Activated CD8-positive, alpha-beta memory T cell treated with anti-CD3 and anti-CD28 coated beads, Interleukin-2, amount 50 U/mL, for 24 hours (primary cell): ENCODE measurements at regions not wholly inside any gene's neighbourhood (a gene's known extent, or its start where the extent isn't known, plus 50 kb on each side); places are given as distances from the start of the nearest gene placed in this dataset.
"Not testable (repeated sequence)": the region's sequence is repeated elsewhere in the genome, so short reads cannot be mapped to it uniquely, and the experiment has no call there.

ENCODE experiments used
- DNase-seq: peaks from one replicate; pipeline ENCODE4 v3.0.0-alpha.2; 2020; ENCODE audit errors: extremely low read depth

GRCh38 chr2:71958426-71958825, 189.2 kb downstream of the CYP26B1 start:
- not testable (repeated sequence) for DNase-seq

GRCh38 chr2:71952572-71953188, 195.0 kb downstream of the CYP26B1 start:
- no peak for DNase-seq

GRCh38 chr2:71951718-71952404, 195.8 kb downstream of the CYP26B1 start:
- no peak for DNase-seq

GRCh38 chr2:71951083-71951468, 196.6 kb downstream of the CYP26B1 start:
- DNase-seq, result no peak

GRCh38 chr2:71950256-71951082, 197.2 kb downstream of the CYP26B1 start:
- no peak for DNase-seq

- no peak for DNase-seq
These were observed 198.2 kb downstream of the CYP26B1 start for GRCh38 chr2:71949537-71949798.

DNA sequence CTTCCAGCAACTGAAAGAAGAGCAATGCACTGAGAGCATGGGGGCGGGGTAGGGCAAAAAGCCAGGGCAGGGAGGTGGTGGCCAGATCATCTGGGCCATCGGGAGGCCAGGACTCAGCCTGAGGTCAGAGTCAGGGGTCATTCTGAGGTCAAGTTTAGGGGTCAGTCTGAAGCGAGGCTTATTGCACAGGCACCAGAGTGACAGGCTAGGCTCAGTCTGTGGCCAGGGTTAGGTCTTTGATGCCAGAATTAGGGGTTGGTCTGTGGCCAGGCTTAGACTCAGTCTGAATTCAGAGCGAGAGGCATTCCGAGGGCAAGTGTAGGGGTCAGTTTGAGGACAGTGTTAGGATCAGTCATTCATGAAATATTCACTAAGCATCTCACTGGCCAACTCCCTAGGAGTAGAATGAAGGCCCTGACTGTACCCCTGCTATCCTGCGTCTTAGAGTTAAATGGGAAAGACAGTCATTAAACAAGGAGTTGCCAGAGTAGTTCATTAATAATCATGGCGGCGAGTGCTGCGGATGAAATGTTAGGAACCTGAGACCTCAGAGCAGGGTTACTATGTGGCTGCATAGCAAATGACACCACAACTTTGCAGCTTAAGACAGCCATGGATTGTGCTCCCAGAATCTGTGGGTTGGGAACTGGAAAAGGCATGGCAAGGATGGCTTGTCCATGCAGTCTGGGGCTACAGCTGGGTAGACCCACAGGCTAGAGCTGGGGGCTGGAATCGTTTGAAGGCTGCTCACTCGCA, 198.7 kb downstream of the CYP26B1 start:
- no peak for DNase-seq

DNA sequence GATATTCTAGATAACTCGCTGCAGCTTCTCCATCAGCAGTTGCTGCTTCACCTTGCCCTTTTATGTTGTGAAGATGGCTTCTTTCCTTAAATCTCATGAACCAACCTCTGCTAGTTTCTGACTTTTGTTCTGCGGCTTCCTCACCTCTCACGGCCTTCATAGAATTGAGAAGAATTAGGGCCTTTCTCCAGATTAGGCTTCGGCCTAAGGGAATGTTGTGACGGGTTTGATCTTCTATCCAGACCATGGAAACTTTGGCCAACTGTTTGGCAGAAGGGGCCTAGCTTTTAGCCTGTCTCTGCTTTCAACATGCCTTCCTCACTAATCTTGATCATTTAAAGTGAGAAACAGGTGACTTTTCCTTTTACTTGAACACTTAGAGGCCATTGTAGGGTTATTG, 199.9 kb downstream of the CYP26B1 start:
- no peak for DNase-seq

GRCh38 chr2:71945603-71945959, 202.1 kb downstream of the CYP26B1 start:
- no peak for DNase-seq

DNA sequence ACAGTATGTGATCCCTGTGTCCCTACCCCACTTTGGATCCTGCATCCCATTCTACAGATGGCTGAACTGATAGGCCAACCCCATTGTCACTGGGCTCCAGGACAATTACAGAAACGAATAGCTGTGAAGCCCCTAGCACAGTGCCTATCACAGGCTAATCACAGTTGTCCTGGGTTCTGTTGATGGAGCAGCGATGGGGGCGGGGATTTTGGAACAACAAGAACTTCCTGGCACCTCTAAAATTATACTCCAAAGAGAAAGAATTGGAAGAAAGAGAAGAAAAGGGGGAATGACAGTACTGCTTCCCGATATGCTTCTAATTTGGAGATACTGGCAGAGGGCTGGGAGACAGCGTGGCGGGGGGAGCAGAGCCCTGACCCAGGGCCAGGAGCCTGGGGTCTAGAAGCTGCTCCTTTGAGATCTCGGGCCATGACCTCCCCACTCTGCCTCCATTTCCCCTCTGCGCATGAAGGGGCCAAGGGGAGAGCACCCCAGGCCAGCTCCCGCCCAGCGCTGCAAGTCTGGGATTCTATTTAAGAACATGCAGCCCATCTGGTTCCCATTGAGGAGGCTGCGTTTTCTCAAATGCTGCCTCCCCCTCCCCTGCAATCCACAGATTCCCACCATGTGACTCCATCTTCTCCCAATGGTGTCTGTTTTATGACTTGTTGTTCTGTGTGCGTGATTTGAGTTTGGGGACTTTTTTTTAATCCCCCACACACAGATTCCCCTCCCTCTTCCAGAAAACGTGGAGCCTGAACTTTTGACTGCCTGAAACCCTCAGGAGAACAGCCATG, 202.7 kb downstream of the CYP26B1 start:
- DNase-seq, result no peak

DNA sequence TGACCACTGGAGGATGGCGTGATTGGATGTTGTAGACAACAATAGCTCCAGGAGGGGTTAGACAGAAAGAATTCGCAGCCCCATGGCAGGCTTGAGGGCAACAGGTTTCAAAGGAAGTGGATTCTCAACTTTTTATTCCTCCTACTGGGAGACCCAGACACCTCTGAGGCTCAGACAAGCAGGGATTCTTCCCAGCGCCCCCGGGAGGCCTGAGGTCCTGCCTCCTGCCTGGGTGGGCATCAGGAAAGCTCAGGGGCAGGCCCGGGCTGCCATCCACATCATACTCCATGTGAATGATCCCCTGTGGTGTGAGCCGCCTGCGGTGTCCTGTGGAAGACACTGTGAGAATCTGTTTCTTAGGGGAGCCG, 203.5 kb downstream of the CYP26B1 start:
- no peak for DNase-seq

GRCh38 chr2:71943238-71944182, 204.2 kb downstream of the CYP26B1 start:
- no peak for DNase-seq

DNA sequence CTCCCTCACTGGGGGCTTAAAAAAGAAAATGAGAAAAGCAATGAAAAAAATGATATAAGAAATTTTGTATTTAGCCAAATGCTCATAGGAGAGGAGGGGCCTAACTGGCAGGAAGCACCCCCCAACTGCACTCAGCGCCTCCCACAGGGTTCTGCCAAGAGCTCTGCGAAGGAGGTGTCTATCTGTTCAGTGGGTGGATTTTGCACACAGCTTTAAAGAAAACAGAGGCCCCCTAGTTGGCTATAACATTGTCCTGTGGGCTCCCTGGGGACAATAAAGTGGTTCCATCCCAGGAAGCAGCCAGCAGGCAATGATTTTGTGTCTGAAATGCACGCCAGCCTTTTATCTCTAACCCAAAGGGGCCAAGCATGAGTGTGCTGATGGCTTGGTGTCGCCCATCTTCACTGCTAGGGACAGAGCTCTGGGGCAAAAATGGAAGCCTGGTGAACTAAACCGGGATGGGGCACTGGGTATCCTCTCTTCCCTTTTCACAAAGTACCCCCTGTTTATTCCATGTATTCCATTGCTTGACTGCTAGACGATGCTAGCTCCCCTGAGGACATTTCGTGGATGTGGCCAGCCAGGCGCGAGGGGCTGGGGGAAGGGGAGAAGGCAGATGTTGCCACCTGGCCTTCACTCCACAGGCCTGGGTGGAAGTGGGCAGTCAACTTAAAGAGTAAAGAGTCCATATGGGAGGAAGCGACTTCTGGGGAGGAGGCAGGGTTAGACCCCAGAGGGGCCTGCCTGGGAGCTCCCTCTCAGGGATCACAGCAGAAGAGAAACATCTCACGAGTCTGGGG, 205.7 kb downstream of the CYP26B1 start:
- DNase-seq, result no peak

DNA sequence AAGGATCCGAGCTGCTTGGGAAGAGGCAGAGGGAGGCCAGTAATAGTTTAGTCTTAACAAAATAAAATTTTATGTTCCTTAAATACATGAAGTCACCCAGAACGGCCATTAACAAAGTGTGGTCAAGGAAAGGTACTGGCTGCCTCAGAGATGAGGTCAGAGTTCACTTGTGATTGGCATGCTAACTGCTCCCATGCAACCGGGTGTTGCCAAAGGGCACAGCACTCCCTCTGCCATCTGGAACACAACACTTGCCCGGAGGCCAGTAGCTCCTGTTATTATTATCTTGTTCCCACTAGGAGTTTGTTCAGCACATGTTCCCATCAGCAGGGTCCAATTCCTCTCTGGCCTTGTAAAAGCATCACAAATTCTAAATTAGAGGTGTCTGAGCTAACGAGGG, 207.0 kb downstream of the CYP26B1 start:
- DNase-seq, result no peak

DNA sequence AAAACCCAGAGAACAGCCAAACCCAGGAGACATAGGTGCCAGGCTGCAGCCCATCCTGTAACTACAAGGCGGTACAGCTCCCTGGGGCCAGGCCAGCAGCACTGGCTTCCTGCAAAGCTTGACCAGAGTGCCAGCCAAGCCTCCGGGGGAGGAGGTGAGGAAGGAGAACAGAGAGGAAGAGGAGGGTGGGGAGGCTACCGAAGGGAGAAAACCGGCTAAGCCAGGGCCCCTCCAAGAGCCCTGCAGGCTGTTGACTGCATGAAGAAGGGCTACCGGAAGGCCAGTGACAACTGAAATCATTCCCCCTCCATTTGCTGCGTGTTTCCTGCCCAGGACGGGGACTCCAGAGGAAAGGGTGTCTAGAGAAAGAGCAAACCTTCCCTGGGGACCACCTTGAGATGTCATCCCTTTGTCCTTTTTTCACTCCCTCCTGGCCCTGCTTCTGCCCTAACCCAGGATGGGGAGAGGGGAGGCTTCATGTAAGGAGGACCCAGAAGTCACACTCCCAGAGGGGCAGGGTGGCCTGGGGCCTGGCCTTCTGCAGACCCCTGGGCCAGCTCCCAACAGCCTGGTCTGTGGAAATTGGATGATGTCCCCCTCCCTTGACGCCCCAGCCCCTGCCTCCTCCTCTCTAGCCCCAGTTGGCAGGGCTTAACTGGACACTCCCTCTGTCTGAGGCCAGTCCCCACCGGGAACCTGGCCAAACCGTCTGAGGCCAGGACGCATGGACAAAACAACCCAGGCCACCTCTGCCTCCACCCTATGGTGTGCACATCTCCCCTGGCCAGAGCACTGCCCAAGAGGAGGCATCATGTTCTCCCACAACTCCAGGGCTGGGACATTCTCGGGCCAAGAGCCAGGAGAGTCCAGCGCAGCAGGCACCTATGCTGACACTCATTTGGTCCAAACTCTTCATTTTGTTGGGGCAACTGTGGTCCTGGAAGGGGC, 207.8 kb downstream of the CYP26B1 start:
- no peak for DNase-seq

DNA sequence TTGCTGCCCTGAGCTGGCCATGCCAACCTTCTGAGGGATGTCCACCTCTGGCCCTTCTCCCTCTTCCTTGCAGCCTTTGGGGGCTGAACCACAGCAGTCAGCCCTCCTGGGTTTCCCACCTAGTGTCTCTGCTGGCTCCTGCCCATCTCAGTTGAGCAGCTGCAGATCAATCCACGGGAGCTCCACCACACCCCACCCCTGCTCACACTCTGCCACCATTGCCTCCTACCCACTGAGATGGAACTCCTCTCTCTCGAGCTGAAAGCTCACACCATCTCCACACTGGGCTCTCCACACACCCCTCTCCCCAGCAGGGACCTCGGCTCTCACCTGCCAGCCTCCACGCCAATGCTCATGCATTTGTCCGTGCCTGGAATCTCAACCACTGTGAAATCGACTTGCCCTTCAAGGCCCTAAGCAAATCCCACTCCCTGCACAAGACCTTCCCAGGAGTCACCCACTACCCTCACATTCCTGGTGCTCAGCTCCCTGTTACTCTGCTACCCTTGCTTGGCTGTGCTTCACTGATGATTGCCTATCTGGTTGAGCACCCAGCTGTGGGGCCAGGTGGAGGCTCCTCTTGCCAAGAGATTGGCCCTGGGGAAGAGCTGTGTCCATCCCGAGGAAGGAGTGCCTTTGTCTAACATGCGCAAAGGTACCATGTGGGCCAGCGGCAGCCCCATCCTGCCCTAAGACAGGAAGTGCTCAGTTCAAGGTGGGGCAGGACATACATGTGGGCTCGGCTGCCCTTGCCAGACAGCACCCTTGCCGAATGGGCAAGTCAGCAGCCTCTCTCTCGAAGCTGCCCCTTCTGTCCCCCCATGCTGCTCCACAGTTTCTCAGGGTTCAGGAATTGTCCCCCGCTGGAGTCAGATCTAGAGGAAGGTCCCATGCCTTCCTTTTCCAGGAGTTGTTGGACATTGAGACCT, 208.7 kb downstream of the CYP26B1 start:
- no peak for DNase-seq

DNA sequence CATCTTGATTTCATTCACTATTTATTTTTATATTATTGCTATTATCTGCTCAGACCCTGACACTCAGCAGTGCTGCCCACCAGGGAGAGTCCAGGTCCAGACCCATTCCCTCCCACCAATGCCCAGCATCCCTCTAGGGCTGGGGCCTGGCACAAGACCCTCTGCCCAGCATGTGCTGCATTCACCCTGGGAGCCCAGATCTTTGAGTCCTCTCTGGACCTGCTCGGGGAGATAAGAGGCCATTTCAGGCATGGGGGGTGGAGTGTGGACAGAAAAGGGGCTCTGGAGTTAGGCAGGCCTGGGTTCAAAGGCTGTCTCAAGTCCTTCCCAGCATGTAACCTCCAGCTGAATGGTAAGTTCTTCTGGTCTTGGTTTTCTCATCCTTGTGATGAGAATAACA, 209.6 kb downstream of the CYP26B1 start:
- no peak for DNase-seq

DNA sequence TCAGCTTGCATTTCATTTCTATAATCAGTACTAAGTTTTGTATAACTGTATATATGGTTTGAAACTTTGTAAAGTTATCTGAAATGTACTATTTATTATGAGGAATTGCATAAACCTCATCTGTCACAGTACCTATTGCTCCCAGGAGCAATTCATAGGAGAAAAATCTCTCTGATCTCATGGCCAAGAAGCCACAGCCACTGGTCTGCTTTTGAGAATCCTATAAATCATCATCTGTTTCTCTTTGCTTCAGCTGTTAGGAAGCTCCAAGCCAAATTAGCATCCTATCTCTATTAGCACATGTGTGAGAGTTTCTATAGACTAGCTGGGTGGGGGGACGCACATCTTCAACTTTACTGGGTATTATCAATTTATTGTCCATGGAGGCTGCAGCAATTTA, 210.3 kb downstream of the CYP26B1 start:
- no peak for DNase-seq
